ENCODE measurements at regions not wholly inside any gene's neighbourhood (a gene's known extent, or its start where the extent isn't known, plus 50 kb on each side); places are given as distances from the start of the nearest gene placed in this dataset.
A peak's percentile ranks its signal among the peaks of the same experiment; 100 is the strongest.

DNA sequence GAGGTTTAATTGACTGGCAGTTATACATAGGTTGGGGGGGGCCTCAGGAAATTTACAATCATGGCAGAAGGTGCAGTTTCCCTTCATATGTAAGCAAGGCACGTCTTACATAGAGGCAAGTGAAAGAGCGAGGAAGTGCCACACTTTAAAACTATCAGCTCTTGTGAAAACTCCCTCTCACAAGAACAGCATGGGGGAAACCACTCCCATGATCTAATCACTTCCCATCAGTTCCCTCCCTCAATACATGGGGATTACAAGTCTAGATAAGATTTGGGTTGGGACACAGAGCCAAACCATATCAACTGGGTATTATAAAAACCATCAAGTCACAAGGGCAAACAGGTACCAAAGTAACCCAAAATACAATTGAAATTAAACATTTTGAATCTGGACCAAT lies 182.0 kb upstream of the FAT4 start:
- no peak for DNase-seq

DNA sequence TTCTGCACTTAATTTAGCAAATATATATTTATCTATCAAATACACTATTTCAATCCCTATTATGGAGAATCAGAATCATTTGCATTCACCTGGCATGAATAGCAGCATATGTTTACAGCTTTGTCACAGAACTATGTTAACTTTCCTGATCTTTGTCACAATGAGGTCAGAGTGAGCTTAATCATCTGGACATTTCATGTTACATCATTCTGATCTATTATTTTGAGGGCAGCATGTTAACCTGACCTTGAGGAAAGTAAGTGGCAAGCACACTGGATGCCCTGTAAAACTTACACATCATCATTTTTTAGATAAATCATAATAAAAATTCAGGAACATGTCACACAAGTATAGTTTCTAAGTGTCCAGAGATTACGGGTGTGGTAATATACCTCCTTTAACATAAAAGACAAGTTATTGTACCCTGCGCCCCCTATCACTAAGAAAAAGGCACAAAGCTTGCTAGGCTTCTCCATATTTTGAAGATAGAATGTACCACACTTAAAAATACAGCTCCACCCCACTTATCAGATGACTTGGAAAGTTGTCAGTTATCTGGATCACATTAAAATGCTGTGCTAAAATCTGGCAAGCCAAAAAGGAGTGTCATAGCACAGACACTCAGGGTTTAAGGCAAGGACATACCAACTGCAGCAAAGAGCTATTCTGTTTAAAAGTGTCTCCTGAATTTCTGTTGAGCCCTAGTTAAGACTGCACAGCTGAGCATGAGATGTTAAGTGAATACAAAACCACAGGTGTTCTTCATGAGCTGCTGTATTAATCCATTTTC lies 182.7 kb upstream of the FAT4 start:
- DNase-seq: no peak

DNA sequence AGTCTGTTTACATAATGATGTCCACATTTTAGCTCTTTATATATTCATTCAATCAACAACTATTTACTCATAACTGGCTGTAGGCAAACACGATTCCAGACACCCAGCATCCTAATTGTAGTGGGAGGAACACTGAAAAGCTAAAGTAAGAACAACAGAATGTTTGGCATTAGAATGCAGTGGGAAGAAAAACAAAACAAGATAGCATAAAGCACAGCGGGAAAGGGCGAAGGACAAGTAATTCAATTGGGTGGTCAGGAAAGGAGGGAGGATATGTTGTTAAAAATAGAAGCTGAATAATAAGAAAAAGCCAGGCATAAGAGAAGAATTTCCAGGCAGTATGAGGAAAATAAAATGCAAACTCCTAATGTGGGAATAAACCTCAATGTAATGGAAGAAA lies 189.5 kb upstream of the FAT4 start:
- no peak for DNase-seq

DNA sequence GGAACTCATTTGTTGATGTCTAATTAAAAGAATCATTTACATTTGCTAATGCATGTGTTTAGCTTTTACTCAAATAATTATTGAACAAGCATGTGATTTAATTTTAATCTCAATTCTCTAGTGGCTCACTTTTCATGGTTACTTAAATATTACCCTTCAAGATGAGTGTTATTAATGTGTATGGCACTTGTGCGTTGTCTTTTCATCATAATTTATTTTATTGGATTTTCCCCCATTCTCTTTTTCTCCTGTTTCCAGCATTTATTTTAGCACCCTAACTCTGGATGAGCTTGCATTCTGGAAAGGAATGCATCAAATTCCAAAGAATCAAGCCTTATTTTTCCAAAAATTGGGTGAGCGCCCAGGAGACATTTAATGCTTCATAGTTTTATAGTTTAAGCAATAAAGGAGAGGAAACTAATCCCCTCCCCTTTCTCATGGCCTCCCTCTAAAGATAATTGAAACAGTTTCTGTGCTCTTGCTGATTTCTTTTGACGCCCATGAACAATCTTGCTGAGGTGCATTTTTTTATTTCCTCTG lies 191.1 kb upstream of the FAT4 start:
- no peak for DNase-seq

DNA sequence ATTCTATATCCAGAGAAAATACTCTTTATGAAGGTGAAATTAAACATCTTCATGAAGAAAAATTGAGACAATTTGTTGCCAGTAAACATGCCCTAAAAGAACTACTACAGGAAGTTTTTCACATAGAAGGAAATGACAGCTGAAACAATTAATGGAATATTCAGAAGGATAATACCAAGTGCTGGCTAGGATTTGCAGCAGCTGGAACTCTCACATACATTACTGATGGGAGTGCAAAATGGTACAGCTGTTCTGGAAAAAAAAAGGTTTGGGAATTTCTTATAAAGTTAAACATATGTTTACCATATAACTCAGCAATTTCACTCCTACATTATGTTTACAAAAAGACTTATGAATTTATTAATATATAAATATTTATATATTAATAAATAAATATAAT lies 193.2 kb upstream of the FAT4 start:
- DNase-seq: no peak

DNA sequence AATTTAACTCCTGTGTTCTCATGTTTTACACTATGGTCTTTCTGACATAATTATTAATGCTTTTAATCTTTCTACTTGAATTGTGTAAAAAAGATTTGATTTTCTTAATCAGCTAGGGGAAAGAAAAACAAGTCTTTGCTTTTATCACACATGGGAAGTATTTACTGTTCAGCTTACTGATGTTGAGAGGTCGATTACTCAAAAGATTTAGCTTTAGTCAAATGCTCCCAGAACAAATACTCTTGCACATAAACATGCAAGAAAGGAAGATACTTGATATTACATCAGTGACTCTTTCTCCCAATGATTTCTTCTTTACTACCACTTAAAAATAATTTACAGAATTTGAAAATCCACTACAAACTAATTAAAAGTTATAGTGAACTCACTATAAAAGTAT lies 198.3 kb upstream of the FAT4 start:
- no peak for DNase-seq

DNA sequence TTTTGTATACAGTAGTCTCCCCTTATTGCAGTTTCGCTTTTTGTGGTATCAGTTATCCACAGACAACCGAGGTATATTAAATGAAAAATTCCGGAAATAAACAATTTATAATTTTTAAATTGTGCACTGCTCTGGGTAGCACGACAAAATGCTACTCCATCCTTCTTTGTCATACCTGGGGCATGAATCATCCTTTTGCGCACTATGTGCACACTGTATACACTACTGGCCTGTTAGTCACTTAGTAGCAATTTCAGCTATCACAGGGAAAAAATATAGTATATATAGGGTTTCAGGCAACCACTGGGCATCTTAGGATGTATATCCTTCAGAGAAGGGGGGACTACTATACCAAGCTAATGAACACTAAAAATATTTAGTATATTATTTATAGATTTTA lies 198.8 kb upstream of the FAT4 start:
- DNase-seq: no peak

DNA sequence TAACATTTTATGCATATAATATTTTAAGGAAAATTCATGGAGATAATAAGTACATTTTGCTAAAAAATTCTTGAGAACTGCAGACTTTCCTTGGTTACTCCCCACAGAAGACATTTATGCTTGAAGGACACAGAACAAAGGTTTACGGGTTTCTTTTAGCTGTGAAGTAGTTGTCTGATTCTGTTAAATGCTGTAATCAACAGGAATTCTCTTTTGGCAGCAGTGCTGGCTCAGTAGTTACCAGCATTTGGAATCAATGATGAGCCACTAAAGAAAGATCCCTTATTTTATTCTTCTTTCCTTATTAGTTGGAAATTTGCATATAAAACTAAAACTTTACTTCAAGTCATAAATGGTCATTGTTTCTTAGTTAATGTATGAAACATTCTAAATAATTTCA lies 199.3 kb upstream of the FAT4 start:
- no peak for DNase-seq

DNA sequence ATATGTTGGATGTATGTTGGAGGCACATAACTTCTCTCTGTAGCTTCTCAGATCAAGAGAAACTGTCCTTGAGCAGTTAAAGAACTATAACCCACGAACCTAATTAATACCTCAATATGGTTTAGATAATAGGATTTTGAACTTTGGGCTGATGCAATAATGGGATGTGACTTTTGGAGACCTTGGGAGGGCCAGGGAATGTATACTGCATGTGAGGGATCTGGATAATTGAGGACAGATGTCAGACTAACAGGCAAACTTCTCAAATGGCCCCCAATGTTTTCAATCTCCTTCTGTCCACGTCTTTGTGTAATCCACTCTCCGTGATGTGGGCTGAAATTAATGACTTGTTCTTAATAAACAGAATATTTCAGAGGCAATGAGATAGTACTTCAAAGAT lies 202.2 kb upstream of the FAT4 start:
- DNase-seq: no peak

DNA sequence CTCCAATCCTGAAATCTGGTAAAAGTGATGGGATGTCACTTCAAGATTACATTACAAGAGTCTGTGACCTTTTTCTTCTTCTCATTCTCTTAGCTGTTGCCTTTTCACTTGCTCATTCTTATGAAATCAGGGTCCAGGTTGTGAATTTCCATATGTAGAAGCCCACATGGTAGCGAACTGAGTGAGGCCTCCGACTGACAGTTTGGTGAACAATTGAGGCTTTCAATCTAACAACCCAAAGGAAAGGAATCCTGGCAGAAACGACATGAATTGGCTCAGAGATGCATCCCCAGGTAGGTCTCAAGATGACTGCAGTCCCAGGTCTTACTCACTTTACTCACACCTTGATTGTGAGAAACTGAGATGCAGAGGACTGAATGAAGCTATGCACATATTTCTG lies 203.4 kb upstream of the FAT4 start:
- DNase-seq: no peak

DNA sequence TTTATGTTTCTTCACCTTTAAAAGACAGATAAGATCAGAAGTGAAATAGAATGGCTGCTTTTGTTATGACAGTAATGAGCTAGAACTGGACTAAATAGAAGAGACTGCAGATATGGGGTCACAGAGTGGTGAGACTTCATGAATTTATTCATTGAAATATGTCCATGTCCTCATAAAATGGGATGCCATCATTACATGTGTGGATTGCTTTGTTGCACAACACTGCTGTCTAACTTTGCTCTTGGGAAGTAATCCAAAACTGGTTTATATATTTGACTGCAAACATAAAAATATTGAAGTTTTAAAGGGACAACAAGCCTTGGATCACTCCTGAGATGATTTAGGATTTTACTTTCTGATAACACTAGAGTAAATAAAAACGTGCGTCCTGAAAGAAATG lies 209.2 kb upstream of the FAT4 start:
- DNase-seq: no peak

DNA sequence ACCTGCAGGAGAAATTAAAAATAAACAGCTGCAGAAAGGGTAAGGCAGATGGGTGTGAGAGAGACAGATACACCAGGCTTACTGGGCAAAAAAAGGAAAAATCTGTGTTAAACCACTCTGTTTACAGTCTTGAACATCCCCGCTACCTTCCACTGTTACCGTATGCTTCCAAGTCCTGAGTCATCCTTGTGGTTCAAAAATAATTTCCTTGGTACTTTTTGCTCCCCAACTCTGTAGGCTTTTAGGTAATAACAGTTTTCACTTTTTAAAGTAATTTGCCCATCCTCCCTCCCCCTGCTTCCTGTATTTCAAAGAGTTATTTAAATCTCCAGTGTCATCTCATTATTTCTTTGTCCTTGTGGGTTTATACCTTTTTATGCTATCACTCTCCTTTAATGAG lies 210.1 kb upstream of the FAT4 start:
- DNase-seq: no peak

DNA sequence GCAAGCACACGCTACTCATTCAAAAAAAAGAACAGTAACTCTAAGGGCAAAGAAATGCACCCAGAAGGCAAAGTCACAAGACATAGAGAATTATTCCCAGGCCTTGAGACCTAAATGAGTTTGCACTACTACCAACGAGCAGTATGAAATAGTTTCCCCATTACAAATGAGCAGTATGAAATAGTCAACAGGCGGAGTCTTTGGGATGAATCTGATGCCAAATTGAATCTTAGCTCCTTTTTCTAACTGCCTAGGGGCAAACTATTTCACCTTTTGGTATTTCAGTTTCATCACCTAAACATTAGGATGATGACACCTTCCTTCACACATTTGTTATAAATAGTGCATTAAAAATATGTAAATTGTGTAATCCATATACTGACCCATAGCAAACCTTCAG lies 213.0 kb upstream of the FAT4 start:
- DNase-seq: no peak

DNA sequence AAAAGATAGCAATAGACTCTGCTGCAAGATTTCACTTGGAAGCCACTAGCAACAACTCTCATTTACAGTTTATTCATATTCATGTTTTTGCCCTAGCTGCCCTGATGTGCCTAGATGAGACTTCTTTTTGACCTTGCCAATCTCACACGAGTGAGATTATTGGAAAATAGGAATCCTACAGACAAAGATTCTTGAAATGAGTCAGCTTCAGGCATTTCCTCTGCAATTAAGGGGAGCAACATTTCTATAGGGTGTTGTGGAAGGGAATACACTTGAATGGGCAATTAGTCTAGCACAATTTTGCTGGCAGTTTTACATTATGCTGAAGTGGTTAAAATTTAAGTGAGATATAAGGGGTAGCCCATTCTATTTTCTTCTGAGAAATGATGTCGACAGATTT lies 217.0 kb upstream of the FAT4 start:
- no peak for DNase-seq

DNA sequence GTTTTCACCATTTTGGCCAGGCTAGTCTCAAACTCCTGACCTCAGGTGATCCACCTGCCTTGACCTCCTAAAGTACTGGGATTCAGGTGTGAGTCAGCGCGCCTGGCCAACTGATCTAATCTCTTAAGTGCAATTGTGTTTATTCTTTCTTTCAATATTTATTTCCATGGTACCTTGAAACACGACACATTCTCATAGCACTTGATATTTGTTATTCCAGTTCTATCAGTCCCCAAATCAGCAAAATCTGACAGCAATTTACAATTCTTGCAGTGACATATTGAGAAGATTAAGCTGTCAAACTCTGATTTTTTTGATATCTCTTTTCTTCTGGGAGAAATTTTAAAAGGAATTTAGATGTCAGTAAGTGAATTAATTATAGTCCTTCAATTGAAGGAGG lies 218.1 kb upstream of the FAT4 start:
- no peak for DNase-seq

DNA sequence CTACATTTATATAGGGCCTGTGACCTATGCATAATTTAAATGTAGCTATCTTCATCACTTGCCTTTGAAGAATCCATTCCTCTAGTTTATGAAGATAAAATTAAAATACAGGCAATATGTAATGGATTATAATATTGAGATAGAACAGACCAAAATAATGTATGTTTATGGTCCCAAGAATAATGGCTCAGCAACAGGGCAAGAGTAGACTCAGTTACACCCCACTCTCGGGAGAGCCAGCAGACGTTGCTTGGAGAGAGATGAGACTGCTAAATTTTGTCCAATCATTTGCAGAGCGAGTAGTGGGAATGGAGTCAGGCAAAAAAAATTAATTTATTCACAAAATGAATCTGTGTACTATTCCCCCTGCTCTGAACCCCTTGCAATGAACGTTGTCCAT lies 223.2 kb upstream of the FAT4 start:
- DNase-seq: no peak

DNA sequence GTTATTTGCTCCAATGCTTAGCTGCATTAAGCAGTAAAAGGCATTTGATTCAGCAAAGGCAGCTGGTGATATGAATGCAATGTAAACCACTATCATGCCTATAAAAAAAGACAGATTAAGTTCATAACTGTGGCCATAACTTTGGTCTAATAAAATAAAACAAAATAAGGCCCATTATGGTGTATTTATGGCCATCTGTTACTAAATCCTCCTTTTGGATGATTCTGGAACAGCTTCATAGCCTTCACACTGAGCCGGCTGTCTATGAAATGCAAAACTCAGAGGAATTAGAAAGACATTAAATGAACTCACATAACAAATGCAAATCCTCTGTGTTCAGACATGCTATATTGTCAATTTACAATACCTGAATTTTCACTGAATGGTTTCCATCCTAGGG lies 223.7 kb upstream of the FAT4 start:
- DNase-seq: no peak

DNA sequence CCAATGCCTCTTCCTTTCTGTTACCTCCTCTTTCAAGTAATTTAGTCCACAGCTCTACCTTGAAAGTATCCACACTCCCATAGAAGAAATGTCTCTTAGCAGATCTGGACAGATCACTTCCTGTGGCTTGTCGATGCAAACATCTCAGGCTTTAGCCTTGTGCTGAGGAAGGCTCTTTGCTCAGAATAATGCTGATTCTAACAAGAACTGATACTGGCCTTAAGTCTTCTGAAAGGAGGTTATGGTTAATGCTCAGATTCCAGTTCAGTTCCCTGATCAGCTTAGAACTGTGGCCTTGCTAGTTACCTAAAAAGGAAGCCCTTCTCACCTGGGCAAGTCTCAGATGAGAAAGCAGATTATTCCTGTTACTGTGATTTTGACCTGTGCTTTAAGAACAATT lies 230.1 kb upstream of the FAT4 start:
- DNase-seq: peak; percentile 25

DNA sequence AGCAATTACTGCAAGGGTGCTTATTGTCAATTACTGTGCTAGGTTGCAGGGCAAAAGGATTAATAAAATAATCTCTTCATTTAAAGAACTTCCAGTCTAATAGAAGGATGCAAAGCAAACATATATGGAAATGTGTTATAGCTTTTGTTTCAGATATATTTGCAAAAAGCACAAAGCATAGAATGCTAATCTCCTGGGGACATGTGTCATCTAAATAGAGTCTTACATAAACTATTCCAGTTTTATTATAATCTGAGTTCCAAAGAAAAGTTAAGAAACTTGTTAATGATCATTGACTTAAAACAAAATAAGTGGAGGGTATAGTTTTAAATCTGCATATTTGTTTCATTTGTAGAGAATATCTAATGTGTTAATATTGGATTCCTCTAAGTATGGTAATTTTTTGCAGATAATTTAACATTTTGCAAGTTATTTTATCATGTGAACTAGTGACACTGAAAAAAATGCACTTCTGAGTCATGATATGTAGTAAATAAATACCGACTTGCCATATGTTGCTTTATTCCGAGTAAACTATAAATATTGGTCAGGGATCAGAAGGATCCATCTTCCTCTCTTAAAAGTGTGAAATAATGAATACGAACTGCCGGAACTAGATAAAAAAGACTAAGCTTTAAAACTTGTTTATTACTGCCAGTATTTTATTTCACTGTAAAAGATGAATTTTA lies 231.9 kb upstream of the FAT4 start:
- DNase-seq: no peak

DNA sequence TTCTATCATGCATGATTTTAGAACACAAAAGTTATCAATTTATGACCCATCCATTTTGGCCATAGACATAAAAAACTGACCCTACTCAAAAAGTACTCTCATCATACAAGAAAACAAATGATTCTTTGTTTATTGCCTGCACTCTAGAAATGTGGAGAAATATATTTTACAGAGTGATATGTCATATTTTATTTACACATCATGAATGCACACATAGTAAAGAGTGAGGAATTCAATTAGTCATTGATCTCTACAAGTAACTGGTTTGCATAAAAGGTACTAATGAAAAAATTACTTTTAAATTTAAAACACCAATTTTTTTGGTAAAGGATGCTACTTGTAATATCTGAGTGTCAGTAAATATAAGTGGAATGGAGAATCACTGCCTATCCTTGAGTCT lies 242.5 kb upstream of the FAT4 start:
- no peak for DNase-seq

DNA sequence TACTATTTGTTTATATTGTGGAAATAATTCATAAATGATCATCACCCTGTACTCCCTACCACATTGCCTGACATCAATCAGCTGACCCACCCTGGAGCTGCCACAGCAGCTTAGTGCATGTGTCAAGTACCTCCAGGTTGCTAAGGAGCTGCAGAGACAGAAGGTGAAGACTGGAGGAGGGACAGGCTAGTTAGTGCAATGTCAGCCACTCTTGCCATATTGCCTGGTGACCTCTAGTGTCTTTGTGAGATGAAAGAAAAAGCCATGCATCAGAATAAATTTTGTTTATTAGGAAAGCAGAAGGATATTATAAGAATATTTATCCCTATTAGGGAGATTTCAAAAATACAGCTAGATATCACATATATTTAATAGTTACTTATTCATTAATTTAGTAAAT lies 243.9 kb upstream of the FAT4 start:
- peak; percentile 4 for DNase-seq

DNA sequence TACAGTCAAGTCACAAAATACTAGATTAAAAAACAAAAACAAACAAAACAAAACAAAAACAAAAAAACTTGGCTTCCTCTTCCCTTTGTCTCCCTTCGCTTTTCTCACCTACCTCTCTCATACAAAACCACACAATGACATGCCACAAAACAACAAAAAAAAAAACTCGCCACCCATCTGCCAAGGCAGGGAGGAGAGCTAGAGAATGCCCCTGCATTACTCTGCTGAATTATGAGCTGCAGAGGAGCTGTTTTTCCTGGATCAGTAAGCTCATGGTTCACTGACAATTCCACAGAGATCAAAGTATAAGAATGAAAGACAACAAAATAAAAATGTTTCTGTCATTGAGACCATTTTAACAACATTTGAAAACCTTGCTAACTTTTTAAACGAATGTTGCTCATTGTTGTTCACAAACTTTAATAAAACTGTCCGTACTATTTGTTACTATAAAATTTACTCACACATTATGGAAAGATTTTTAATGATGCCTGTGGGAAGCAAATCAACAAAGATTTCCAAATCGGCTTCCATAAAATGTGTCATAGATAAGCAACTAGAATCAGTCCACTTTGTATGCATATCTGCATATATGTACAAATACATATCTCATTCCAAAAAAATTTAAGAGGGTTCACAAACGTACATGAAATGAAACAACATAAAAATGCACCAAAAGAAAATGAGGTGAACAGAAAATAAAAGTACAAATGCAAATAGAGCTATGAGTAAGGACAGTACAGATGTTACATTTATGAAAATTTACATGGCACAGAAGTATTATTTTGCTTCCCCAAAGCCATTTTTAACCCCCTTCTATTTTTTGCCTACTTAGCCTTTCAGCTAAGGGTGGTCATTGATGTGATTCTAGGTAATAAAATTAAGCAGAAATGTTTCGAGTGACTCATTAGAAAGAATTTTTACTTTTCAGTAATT lies 252.4 kb upstream of the FAT4 start:
- no peak for DNase-seq

DNA sequence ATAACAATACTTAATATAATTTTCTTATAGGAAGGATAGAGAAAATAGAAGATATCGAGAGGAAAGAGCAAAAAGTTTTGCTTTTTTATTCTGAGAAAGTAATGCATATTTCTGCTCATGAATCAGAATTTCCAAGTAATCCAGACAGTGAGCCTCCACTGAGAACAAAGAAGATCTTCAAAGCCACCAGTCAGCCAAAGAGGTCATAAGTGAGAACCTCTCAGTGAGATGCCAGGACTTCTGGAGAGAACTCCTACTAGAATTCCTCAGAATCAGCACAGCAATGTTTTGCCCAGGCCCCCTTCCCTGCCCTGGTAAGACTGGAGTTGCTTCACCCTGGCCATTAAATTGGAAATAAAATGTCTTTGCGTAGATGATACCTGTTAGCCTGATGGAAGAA lies 254.4 kb upstream of the FAT4 start:
- no peak for DNase-seq

DNA sequence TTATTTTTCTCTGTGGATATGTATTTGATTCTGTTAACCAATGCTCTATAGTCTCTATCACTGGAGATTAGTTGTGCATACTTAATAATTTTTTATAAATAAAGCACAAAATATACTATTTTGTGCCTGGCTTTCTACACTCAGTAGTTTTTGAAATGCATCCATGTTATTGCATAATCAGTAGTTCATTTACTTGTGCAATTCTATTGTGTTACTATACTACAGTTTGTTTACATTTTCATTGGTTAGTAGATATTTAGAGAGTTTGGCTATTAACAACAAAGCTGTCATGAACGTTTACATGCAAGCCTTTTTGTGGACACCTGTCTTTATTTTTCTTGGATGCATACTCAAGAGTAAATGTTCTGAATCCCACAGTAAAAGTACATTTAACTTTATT lies 265.0 kb upstream of the FAT4 start:
- no peak for DNase-seq
